COLO829 (cell line): ENCODE measurements at regions not wholly inside any gene's neighbourhood (a gene's known extent, or its start where the extent isn't known, plus 50 kb on each side); places are given as distances from the start of the nearest gene placed in this dataset.

Experiments used
- DNase-seq: peaks from one replicate; pipeline ENCODE4 v3.0.0; 2012; ENCODE audit warnings: low spot score

DNA sequence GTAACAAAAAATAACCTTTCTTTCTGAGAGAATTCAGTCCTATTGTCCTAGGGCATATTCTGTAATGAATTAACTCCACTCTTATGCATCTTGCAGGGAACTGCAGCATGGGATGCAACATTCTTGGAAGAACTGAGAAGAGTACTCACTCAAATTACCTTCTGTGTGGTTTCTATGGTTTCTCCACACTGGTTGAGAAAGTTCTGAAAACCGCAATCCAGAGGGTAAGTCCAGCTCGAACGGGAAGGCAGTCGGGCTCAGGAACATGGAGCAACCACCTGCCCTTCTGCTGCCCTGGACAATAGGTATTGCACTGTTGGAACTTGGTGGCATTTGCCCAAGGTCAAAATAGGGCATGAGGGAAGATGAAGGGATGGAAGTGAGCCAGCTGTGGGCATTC is 59.6 kb upstream of the CDK13 start:
- DNase-seq, result no peak

DNA sequence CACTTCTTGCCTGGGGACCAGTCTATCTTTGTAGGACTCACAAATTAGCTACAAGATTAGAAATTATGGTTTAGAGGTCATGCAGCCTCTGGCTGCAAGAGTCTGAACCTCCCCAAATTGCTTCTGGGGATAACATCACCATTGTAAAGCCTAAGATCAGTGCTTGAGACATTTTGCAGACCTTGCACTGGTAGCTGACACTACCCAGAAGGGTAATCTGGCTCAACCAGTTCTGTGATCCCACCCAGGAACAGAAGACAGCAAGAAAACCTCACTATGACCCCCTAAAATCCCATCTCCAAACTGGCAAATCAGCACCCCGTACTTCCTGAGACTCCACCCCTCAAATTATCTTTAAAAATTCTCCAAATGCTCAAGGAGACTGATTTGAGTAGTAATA is 58.2 kb upstream of the CDK13 start:
- DNase-seq, result no peak

DNA sequence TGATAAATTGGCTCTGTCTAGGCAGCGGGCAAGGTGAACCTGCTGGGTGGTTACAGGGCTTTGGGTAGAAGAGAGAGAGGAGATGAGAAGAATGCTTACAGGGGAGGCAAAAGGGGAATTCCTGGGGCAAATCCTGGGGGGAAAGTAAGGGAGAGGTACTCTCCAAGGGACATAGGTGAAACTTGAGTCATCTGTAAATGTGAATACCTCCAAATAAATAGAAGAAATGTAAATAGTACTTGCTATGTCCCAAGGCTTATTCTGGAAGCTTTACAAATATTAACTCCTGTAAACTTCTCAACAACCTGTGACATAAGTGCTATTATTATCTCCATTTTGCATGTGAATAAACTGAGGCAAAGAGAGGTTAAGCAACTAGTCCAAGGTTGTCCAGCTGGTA is 57.7 kb upstream of the CDK13 start:
- DNase-seq, result no peak

DNA sequence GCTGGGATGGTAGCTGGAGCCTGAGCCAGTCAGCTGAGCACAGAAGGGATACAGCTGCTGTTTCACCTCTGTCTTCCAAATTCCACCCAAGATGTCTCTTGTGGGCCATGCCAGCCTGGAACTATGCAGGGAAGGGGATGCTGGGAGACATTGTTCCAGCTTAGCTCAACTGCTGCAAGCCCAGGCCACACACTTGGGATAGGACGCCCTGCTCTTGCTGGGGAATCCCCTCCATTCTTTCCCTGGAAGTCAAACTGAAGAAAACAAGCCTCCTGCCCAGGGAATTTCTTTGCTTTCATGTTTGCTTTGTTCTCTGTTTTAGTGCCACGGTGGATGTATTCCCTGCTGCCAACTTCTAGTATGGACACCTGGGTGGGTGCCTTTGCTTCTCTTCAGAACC is 55.2 kb upstream of the CDK13 start:
- DNase-seq, result no peak

DNA sequence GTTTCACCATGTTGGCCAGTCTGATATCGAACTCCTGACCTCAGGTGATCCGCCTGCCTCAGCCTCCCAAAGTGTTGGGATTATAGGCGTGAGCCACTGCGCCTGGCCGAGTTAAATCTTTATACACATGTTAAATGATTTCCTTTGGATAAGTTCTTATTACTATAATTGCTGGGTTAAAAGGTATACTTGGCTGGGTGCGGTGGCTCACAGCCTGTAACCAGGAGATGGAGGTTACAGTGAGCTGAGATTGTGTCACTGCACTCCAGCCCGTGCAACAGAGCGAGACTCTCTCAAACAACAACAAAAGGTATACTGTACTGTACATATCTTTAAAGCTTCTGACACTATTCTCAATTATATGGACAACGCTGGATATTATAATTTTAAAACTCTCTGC is 53.2 kb upstream of the CDK13 start:
- DNase-seq, result no peak

DNA sequence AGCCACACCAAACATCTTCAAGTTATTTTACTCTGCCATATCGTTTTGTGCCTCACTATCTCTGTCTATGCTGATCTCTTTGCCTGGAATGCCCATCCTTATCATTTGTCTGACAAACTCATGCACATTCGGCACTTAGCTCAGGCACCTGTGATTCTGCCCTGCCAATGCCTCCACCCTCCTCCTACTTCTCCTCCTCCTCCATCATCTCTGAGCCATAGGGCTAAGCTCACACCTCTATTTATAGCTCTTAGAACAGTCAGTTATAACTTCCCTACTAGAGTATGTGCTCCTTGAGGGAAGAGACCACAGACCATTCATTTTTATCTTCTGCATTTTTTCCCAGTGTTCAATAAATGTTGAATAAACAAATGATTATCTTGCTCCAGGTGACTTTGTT is 51.2 kb upstream of the CDK13 start:
- DNase-seq, result no peak
